ENCODE measurements at regions not wholly inside any gene's neighbourhood (a gene's known extent, or its start where the extent isn't known, plus 50 kb on each side); places are given as distances from the start of the nearest gene placed in this dataset.

- FAIRE-seq (no peak), DNase-seq (no peak), ATAC-seq (no peak)
- Histone ChIP-seq H3K27ac (no peak overlapping the region), H3K4me3 (no peak overlapping the region), H3K36me3 (no peaks in the 10 kb centered on the region), H3K9me3 (no peaks in the 10 kb centered on the region), H3K4me1 (peaks cover 0 to 6% (median 0%) of the 10 kb centered on the region in 3 donors), H3K27me3 (no peaks in the 10 kb centered on the region)
- no peak for TF ChIP-seq CTCF (IDR thresholded peaks at IDR 0.05)
- intact Hi-C loops (cut with DNase I), result no loop called here
- WGBS, 2 donors, result 66 to 81% methylated on average over 3 of the region's 3 CpGs
Measured at GRCh38 chr1:60130703-60131102, 57.1 kb upstream of the C1orf87 start.

- ATAC-seq, result no peak
- Histone ChIP-seq H3K4me3 (no peak overlapping the region), H3K36me3 (no peaks in the 10 kb centered on the region), H3K27ac (no peak overlapping the region), H3K9me3 (no peaks in the 10 kb centered on the region), H3K27me3 (no peaks in the 10 kb centered on the region), H3K4me1 (peaks cover 0 to 6% (median 0%) of the 10 kb centered on the region in 3 donors)
- TF ChIP-seq CTCF (IDR thresholded peaks at IDR 0.05), result no peak
- WGBS, 2 donors, result 47 to 55% methylated on average over 4 of the region's 4 CpGs
- intact Hi-C loops (cut with DNase I), result no loop called here
- no peak for FAIRE-seq
- no peak for DNase-seq
Measured at GRCh38 chr1:60129911-60130310, 56.3 kb upstream of the C1orf87 start.

- H3K9me3 ChIP-seq, result no peaks in the 10 kb centered on the region
- no peaks in the 10 kb centered on the region for H3K4me1 ChIP-seq
- no peaks in the 10 kb centered on the region for H3K36me3 ChIP-seq
- TF ChIP-seq CTCF (IDR thresholded peaks at IDR 0.05), result no peak
- WGBS, 2 donors, result 69 to 75% methylated on average over 3 of the region's 3 CpGs
- no peak overlapping the region for H3K27ac ChIP-seq
- intact Hi-C loops (cut with DNase I), result no loop called here
- DNase-seq (no peak), FAIRE-seq (no peak), ATAC-seq (no peak)
- no peaks in the 10 kb centered on the region for H3K27me3 ChIP-seq
- no peak overlapping the region for H3K4me3 ChIP-seq
Measured at GRCh38 chr1:60126723-60127122, 53.2 kb upstream of the C1orf87 start.
